HAP-1 (cell line): ENCODE measurements at regions not wholly inside any gene's neighbourhood (a gene's known extent, or its start where the extent isn't known, plus 50 kb on each side); places are given as distances from the start of the nearest gene placed in this dataset.
"Not testable (repeated sequence)": the region's sequence is repeated elsewhere in the genome, so short reads cannot be mapped to it uniquely, and the experiment has no call there.

Source experiments
- DNase-seq, 2 experiments: peaks; one replicate each; pipeline ENCODE4 v3.0.0-alpha.2; 2016 to 2020; ENCODE audit warnings: low spot score in 2 of 2
- H3K27me3 ChIP-seq: fragments of 250-450 bp; sonication (Bioruptor Pico); 2 replicates; pipeline ENCODE4 v1.5.1; 2020; ENCODE audit warnings: low read depth, mild to moderate bottlenecking, moderate library complexity
- H3K36me3 ChIP-seq: fragments of 250-450 bp; sonication (Bioruptor Pico); replicated peaks from 2 replicates; pipeline ENCODE4 v1.5.1; 2020; ENCODE audit warnings: mild to moderate bottlenecking
- H3K4me1 ChIP-seq: fragments of 250-450 bp; sonication (Bioruptor Pico); 2 replicates; pipeline ENCODE4 v1.5.1; 2020; ENCODE audit warnings: mild to moderate bottlenecking
- H3K4me3 ChIP-seq: fragments of 250-450 bp; sonication (Bioruptor Pico); 2 replicates; pipeline ENCODE4 v1.5.1; 2020; ENCODE audit warnings: mild to moderate bottlenecking, moderate library complexity
- H3K9me3 ChIP-seq: fragments of 250-450 bp; sonication (Bioruptor Pico); 2 replicates; pipeline ENCODE4 v1.5.1; 2020; ENCODE audit warnings: mild to moderate bottlenecking, moderate library complexity
- in situ Hi-C: fragments of 300-500 bp; cut with MboI; formaldehyde crosslinking; loops from 3 replicates; pipeline ENCODE4 v1.14.3; 2020; ENCODE audit warnings: low sequenced_read_pairs, inconsistent platforms, mixed read lengths

GRCh38 chr4:159685340-159686092, 582.6 kb downstream of the RAPGEF2 start:
- Histone ChIP-seq H3K4me3 (no peak overlapping the region), H3K36me3 (no peaks in the 10 kb centered on the region), H3K27me3 (no peaks in the 10 kb centered on the region), H3K9me3 (peaks cover 1% of the 10 kb centered on the region; the same call in 1 of the 2 replicates), H3K4me1 (peaks cover 5% of the 10 kb centered on the region; the same call in 1 of the 2 replicates)
- DNase-seq: peak; percentile 23 to 29
- in situ Hi-C loops: no loop called here

- no peak for DNase-seq
- Histone ChIP-seq H3K4me1 (peaks cover 5% of the 10 kb centered on the region; the same call in 1 of the 2 replicates), H3K36me3 (no peaks in the 10 kb centered on the region), H3K9me3 (peaks cover 3% of the 10 kb centered on the region; the same call in 1 of the 2 replicates), H3K27me3 (no peaks in the 10 kb centered on the region), H3K4me3 (no peak overlapping the region)
- in situ Hi-C loops: no loop called here
Observed at GRCh38 chr4:159689526-159689925, 586.6 kb downstream of the RAPGEF2 start.

- Histone ChIP-seq H3K36me3 (no peaks in the 10 kb centered on the region), H3K27me3 (no peaks in the 10 kb centered on the region), H3K4me3 (no peak overlapping the region), H3K4me1 (no peaks in the 10 kb centered on the region), H3K9me3 (no peaks in the 10 kb centered on the region)
- no peak for DNase-seq
- in situ Hi-C loops: no loop called here
Observed at GRCh38 chr4:159697322-159698283, 594.7 kb downstream of the RAPGEF2 start.

- Histone ChIP-seq H3K4me3 (no peak overlapping the region), H3K27me3 (no peaks in the 10 kb centered on the region), H3K4me1 (no peaks in the 10 kb centered on the region), H3K9me3 (no peaks in the 10 kb centered on the region), H3K36me3 (no peaks in the 10 kb centered on the region)
- in situ Hi-C loops: no loop called here
- DNase-seq: no peak
Observed at GRCh38 chr4:159698336-159698735, 595.5 kb downstream of the RAPGEF2 start.

- no peaks in the 10 kb centered on the region for H3K36me3 ChIP-seq
Observed at GRCh38 chr4:159702200-159702599, 599.3 kb downstream of the RAPGEF2 start.

GRCh38 chr4:159705334-159705733, 602.5 kb downstream of the RAPGEF2 start:
- Histone ChIP-seq H3K4me1 (no peaks in the 10 kb centered on the region), H3K36me3 (no peaks in the 10 kb centered on the region), H3K9me3 (no peaks in the 10 kb centered on the region), H3K27me3 (no peaks in the 10 kb centered on the region), H3K4me3 (no peak overlapping the region)
- in situ Hi-C loops: no loop called here
- peak in 1 of 2 experiments; percentile 59 for DNase-seq

More at GRCh38 chr4:159702200-159702599, 599.3 kb downstream of the RAPGEF2 start:
- Histone ChIP-seq H3K27me3 (no peaks in the 10 kb centered on the region), H3K4me3 (no peak overlapping the region), H3K9me3 (no peaks in the 10 kb centered on the region), H3K4me1 (no peaks in the 10 kb centered on the region)
- DNase-seq: no peak
- in situ Hi-C loops: no loop called here

- H3K27me3 ChIP-seq: no peaks in the 10 kb centered on the region
- no peak for DNase-seq
- in situ Hi-C loops: no loop called here
- no peak overlapping the region for H3K4me3 ChIP-seq
- no peaks in the 10 kb centered on the region for H3K9me3 ChIP-seq
- H3K36me3 ChIP-seq: no peaks in the 10 kb centered on the region
- no peaks in the 10 kb centered on the region for H3K4me1 ChIP-seq
Observed at GRCh38 chr4:159706704-159707103, 603.8 kb downstream of the RAPGEF2 start.

GRCh38 chr4:159715180-159715579, 612.3 kb downstream of the RAPGEF2 start:
- H3K27me3 ChIP-seq, H3K4me3 ChIP-seq, in situ Hi-C loops, H3K9me3 ChIP-seq, H3K36me3 ChIP-seq, H3K4me1 ChIP-seq, DNase-seq: not testable (repeated sequence)

GRCh38 chr4:159719531-159719930, 616.7 kb downstream of the RAPGEF2 start:
- in situ Hi-C loops: no loop called here
- Histone ChIP-seq H3K4me3 (no peak overlapping the region), H3K27me3 (no peaks in the 10 kb centered on the region), H3K9me3 (no peaks in the 10 kb centered on the region), H3K4me1 (no peaks in the 10 kb centered on the region), H3K36me3 (no peaks in the 10 kb centered on the region)
- no peak for DNase-seq

- in situ Hi-C loops: no loop called here
- Histone ChIP-seq H3K36me3 (no peaks in the 10 kb centered on the region), H3K9me3 (no peaks in the 10 kb centered on the region), H3K4me1 (no peaks in the 10 kb centered on the region), H3K27me3 (no peaks in the 10 kb centered on the region), H3K4me3 (no peak overlapping the region)
- no peak for DNase-seq
Observed at GRCh38 chr4:159722052-159722451, 619.2 kb downstream of the RAPGEF2 start.

- H3K4me1 ChIP-seq: no peaks in the 10 kb centered on the region
- H3K9me3 ChIP-seq: no peaks in the 10 kb centered on the region
- no peaks in the 10 kb centered on the region for H3K27me3 ChIP-seq
- no peak overlapping the region for H3K4me3 ChIP-seq
- in situ Hi-C loops: no loop called here
- no peaks in the 10 kb centered on the region for H3K36me3 ChIP-seq
- no peak for DNase-seq
Observed at GRCh38 chr4:159722918-159723317, 620.0 kb downstream of the RAPGEF2 start.

- Histone ChIP-seq H3K36me3 (no peaks in the 10 kb centered on the region), H3K9me3 (no peaks in the 10 kb centered on the region), H3K4me1 (no peaks in the 10 kb centered on the region), H3K4me3 (no peak overlapping the region), H3K27me3 (no peaks in the 10 kb centered on the region)
- DNase-seq: no peak
- in situ Hi-C loops: no loop called here
Observed at GRCh38 chr4:159723341-159724048, 620.6 kb downstream of the RAPGEF2 start.

GRCh38 chr4:159725571-159725970, 622.7 kb downstream of the RAPGEF2 start:
- in situ Hi-C loops: no loop called here
- H3K36me3 ChIP-seq: no peaks in the 10 kb centered on the region
- H3K27me3 ChIP-seq: no peaks in the 10 kb centered on the region
- no peak overlapping the region for H3K4me3 ChIP-seq
- no peaks in the 10 kb centered on the region for H3K4me1 ChIP-seq
- no peak for DNase-seq
- H3K9me3 ChIP-seq: no peaks in the 10 kb centered on the region
